NCI-H1930 (cell line): ENCODE measurements at regions not wholly inside any gene's neighbourhood (a gene's known extent, or its start where the extent isn't known, plus 50 kb on each side); places are given as distances from the start of the nearest gene placed in this dataset.

ENCODE experiments used
- DNase-seq, 2 experiments: peaks; one replicate each; lab custom pipeline; 2025; lab: John Stamatoyannopoulos, UW

- no peak for DNase-seq
Observed at GRCh38 chr7:46675456-46675855, 754.4 kb upstream of the IGFBP3 start.

GRCh38 chr7:46672861-46673260 is 751.8 kb upstream of the IGFBP3 start:
- DNase-seq, result no peak

- no peak for DNase-seq
Observed at GRCh38 chr7:46671108-46671769, 750.2 kb upstream of the IGFBP3 start.

GRCh38 chr7:46669028-46669427 is 748.0 kb upstream of the IGFBP3 start:
- DNase-seq, result no peak

GRCh38 chr7:46664453-46664852 is 743.4 kb upstream of the IGFBP3 start:
- DNase-seq, result no peak

- no peak for DNase-seq
Observed at GRCh38 chr7:46663025-46663424, 742.0 kb upstream of the IGFBP3 start.

GRCh38 chr7:46661431-46661830 is 740.4 kb upstream of the IGFBP3 start:
- no peak for DNase-seq

- DNase-seq, result no peak
Observed at GRCh38 chr7:46660402-46660980, 739.4 kb upstream of the IGFBP3 start.

GRCh38 chr7:46658281-46658680 is 737.2 kb upstream of the IGFBP3 start:
- no peak for DNase-seq

- no peak for DNase-seq
Observed at GRCh38 chr7:46654546-46655443, 733.7 kb upstream of the IGFBP3 start.

GRCh38 chr7:46653848-46654247 is 732.8 kb upstream of the IGFBP3 start:
- no peak for DNase-seq

GRCh38 chr7:46652317-46652716 is 731.2 kb upstream of the IGFBP3 start:
- no peak for DNase-seq

- DNase-seq, result no peak
Observed at GRCh38 chr7:46651561-46652088, 730.6 kb upstream of the IGFBP3 start.

- no peak for DNase-seq
Observed at GRCh38 chr7:46651070-46651469, 730.0 kb upstream of the IGFBP3 start.

- no peak for DNase-seq
Observed at GRCh38 chr7:46649876-46650275, 728.8 kb upstream of the IGFBP3 start.

- no peak for DNase-seq
Observed at GRCh38 chr7:46637793-46638735, 717.0 kb upstream of the IGFBP3 start.

- DNase-seq, result no peak
Observed at GRCh38 chr7:46636022-46636421, 715.0 kb upstream of the IGFBP3 start.

- DNase-seq, result no peak
Observed at GRCh38 chr7:46633630-46634240, 712.7 kb upstream of the IGFBP3 start.

- DNase-seq, result no peak
Observed at GRCh38 chr7:46633200-46633599, 712.1 kb upstream of the IGFBP3 start.

- DNase-seq, result no peak
Observed at GRCh38 chr7:46630031-46630430, 709.0 kb upstream of the IGFBP3 start.

GRCh38 chr7:46628389-46628788 is 707.3 kb upstream of the IGFBP3 start:
- DNase-seq, result no peak
